Duodenal mucosa (tissue), 2 donors: ENCODE measurements at regions not wholly inside any gene's neighbourhood (a gene's known extent, or its start where the extent isn't known, plus 50 kb on each side); places are given as distances from the start of the nearest gene placed in this dataset.

Source experiments
- H3K27ac ChIP-seq: one replicate; pipeline ENCODE4 v1.7.0; 2013; ENCODE audit warnings: low read depth, low read length
- H3K27me3 ChIP-seq, 2 donors: one replicate each; pipeline ENCODE4 v1.7.0; 2013; ENCODE audit warnings: low read length in 2 of 2, control low read depth in 1 of 2; ENCODE audit not compliant: insufficient read depth in 2 of 2, control insufficient read depth in 1 of 2
- H3K36me3 ChIP-seq, 2 donors: one replicate each; pipeline ENCODE4 v1.7.0; 2013; ENCODE audit warnings: low read length in 2 of 2, control low read depth in 1 of 2; ENCODE audit not compliant: insufficient read depth in 2 of 2, control insufficient read depth in 1 of 2
- H3K4me1 ChIP-seq, 2 donors: one replicate each; pipeline ENCODE4 v1.7.0; 2013; ENCODE audit warnings: low read length in 2 of 2, control low read depth in 1 of 2; ENCODE audit not compliant: insufficient read depth in 2 of 2, control insufficient read depth in 1 of 2
- H3K4me3 ChIP-seq, 2 donors: one replicate each; pipeline ENCODE4 v1.7.0; 2013; ENCODE audit warnings: low read length in 2 of 2, low read depth in 1 of 2
- H3K9ac ChIP-seq, 2 donors: one replicate each; pipeline ENCODE4 v1.7.0; 2013; ENCODE audit warnings: low read length in 2 of 2, low read depth in 1 of 2
- H3K9me3 ChIP-seq, 2 donors: one replicate each; pipeline ENCODE4 v1.7.0; 2013; ENCODE audit warnings: low read length in 2 of 2, control low read depth in 1 of 2; ENCODE audit not compliant: control insufficient read depth in 1 of 2

GRCh38 chrX:137427816-137428215 lies 138.1 kb upstream of the ZIC3 start:
- Histone ChIP-seq H3K9ac (no peak overlapping the region), H3K36me3 (no peaks in the 10 kb centered on the region), H3K27me3 (peaks cover 21 to 58% of the 10 kb centered on the region in 2 donors), H3K9me3 (no peaks in the 10 kb centered on the region), H3K27ac (no peak overlapping the region), H3K4me3 (peak overlapping the region; percentile 47 to 53), H3K4me1 (no peaks in the 10 kb centered on the region)

- Histone ChIP-seq H3K27me3 (peaks cover 21 to 60% of the 10 kb centered on the region in 2 donors), H3K9me3 (no peaks in the 10 kb centered on the region), H3K9ac (no peak overlapping the region), H3K27ac (no peak overlapping the region), H3K4me1 (no peaks in the 10 kb centered on the region), H3K36me3 (no peaks in the 10 kb centered on the region), H3K4me3 (peak overlapping the region; percentile 47 to 53)
These were observed 138.5 kb upstream of the ZIC3 start for GRCh38 chrX:137427426-137427778.

DNA sequence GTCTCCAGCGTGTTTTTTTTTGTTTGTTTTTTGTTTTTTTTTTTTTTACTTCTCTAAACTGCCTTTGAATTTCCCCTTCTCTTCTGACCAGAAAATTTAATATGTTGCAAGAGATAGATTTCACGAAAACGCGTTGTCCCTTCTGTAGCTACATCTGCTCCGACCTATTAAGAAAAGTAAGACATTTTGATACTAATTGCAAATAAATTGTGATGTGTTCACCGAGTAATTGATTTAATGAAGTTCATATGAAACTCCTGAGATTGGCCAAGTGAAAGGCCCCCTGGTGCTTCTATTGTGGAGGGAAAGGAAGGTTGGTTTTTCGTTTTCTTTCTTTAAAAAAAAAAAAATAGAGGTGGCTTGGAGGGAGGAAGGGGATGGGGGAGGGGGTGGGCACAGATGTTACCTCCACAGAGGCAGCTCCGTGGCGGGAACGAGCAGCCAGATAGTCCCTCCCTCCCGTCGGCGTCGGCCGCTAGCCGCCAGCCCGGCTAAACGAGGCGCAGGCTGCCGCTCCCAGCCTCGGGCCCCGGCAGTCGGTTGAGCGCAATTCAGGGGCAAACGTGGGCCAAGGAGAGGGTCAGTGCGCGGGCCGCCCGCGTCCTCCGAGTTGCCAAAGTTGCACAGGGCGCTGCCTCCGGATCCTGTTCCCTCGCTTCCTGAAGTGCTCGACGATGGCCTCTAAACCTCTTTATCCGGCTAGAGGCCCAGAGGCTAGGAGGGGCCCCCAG lies 139.1 kb upstream of the ZIC3 start:
- H3K4me1 ChIP-seq = no peaks in the 10 kb centered on the region
- H3K9ac ChIP-seq = no peak overlapping the region
- no peak overlapping the region for H3K27ac ChIP-seq
- no peaks in the 10 kb centered on the region for H3K9me3 ChIP-seq
- peak overlapping the region in 1 of 2 donors; percentile 47 for H3K4me3 ChIP-seq
- H3K27me3 ChIP-seq = peaks cover 21 to 60% of the 10 kb centered on the region in 2 donors
- no peaks in the 10 kb centered on the region for H3K36me3 ChIP-seq

DNA sequence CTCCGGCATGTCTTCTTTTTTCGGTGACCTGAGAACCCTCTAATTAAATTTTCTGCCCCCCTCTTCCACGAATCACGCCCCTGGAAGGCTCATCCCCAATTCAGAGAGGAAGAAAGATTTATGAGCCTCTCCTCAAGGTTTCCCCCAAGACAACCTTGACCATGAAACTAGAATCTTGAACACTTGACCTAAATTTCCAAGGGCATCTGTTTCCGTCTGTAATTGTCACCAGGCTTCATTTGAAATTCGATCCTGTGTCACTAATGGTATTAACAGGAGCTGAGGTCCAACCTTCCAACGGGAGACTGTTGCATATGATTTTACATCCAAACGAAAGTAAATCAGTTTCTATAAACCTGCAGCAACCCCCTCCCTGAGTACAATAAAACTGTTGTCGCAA lies 139.9 kb upstream of the ZIC3 start:
- Histone ChIP-seq H3K27ac (no peak overlapping the region), H3K4me1 (no peaks in the 10 kb centered on the region), H3K27me3 (peaks cover 21 to 59% of the 10 kb centered on the region in 2 donors), H3K4me3 (no peak overlapping the region), H3K36me3 (no peaks in the 10 kb centered on the region), H3K9ac (no peak overlapping the region), H3K9me3 (no peaks in the 10 kb centered on the region)

- Histone ChIP-seq H3K4me1 (no peaks in the 10 kb centered on the region), H3K27ac (no peak overlapping the region), H3K9me3 (no peaks in the 10 kb centered on the region), H3K27me3 (peaks cover 21 to 56% of the 10 kb centered on the region in 2 donors), H3K36me3 (no peaks in the 10 kb centered on the region), H3K9ac (no peak overlapping the region), H3K4me3 (no peak overlapping the region)
These were observed 140.5 kb upstream of the ZIC3 start for GRCh38 chrX:137425273-137425902.

- no peaks in the 10 kb centered on the region for H3K9me3 ChIP-seq
- H3K36me3 ChIP-seq = no peaks in the 10 kb centered on the region
- H3K27me3 ChIP-seq = peaks cover 21 to 54% of the 10 kb centered on the region in 2 donors
- no peaks in the 10 kb centered on the region for H3K4me1 ChIP-seq
- H3K9ac ChIP-seq = no peak overlapping the region
- H3K4me3 ChIP-seq = no peak overlapping the region
- no peak overlapping the region for H3K27ac ChIP-seq
These were observed 141.2 kb upstream of the ZIC3 start for GRCh38 chrX:137424679-137425078.

DNA sequence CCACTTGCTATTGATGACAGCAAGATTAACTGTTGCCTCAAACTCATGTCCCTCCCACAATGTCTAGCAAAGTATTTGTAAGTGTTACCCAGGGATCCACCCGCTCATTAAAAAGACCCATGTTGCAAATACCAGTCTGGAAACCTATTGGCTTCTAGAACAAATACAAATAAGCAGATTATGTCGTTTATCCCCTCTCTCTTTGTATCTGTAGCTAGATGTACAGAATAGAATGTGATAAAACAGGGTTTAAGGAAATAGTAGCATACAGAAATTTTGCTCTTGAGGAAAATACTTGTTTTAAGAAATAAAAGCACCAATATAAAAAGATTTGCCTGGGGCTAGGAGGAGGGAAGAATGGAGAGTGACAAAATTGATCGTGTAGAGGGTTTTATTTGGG lies 142.7 kb upstream of the ZIC3 start:
- H3K4me3 ChIP-seq = no peak overlapping the region
- no peaks in the 10 kb centered on the region for H3K9me3 ChIP-seq
- H3K9ac ChIP-seq = no peak overlapping the region
- no peaks in the 10 kb centered on the region for H3K36me3 ChIP-seq
- no peaks in the 10 kb centered on the region for H3K4me1 ChIP-seq
- peaks cover 14 to 39% of the 10 kb centered on the region in 2 donors for H3K27me3 ChIP-seq
- no peak overlapping the region for H3K27ac ChIP-seq

- no peak overlapping the region for H3K4me3 ChIP-seq
- no peaks in the 10 kb centered on the region for H3K9me3 ChIP-seq
- no peak overlapping the region for H3K9ac ChIP-seq
- H3K4me1 ChIP-seq = no peaks in the 10 kb centered on the region
- H3K27me3 ChIP-seq = peaks cover 0 to 5% of the 10 kb centered on the region in 2 donors
- H3K27ac ChIP-seq = no peak overlapping the region
- no peaks in the 10 kb centered on the region for H3K36me3 ChIP-seq
These were observed 147.8 kb upstream of the ZIC3 start for GRCh38 chrX:137418086-137418485.

GRCh38 chrX:137413190-137413589 lies 152.7 kb upstream of the ZIC3 start:
- Histone ChIP-seq H3K36me3 (no peaks in the 10 kb centered on the region), H3K9me3 (no peaks in the 10 kb centered on the region), H3K4me1 (no peaks in the 10 kb centered on the region), H3K9ac (no peak overlapping the region), H3K27me3 (no peaks in the 10 kb centered on the region), H3K27ac (no peak overlapping the region), H3K4me3 (no peak overlapping the region)

- H3K9me3 ChIP-seq = no peaks in the 10 kb centered on the region
- H3K27me3 ChIP-seq = no peaks in the 10 kb centered on the region
- no peak overlapping the region for H3K4me3 ChIP-seq
- no peak overlapping the region for H3K9ac ChIP-seq
- no peaks in the 10 kb centered on the region for H3K36me3 ChIP-seq
- H3K27ac ChIP-seq = no peak overlapping the region
- H3K4me1 ChIP-seq = no peaks in the 10 kb centered on the region
These were observed 160.3 kb upstream of the ZIC3 start for GRCh38 chrX:137405449-137406140.
